ENCODE measurements at regions not wholly inside any gene's neighbourhood (a gene's known extent, or its start where the extent isn't known, plus 50 kb on each side); places are given as distances from the start of the nearest gene placed in this dataset.

DNA sequence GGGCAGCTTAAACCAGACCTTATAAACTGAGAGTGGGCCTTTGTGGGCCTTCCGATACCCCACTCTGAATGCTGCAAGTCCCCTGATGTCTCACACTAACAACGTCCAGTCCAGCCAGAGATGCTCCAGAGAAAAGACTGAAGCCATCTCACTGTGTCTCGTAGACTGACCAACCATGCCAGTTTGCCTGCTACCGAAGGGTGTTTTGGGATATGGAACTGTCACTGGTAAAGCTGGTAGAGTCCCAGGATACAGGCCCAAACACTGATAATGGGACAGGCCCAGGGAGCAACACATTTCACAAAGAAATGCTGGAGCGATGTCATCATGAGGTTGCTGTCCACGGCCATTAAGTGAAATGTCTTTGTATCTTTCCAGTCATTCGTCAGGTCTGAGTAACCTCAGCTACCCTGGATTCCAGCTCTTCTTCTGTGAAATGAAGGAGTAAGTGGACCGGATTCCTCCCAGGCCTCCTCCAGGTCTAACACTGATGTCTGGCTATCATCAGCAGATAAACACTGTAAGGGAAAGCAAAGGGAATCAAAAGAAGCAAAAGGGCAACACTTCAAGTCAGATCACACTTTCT is 81.6 kb downstream of the SLC5A7 start:
- DNase-seq (ENCODE audit: low read depth): no peak

GRCh38 chr2:108069515-108070310 is 83.4 kb downstream of the SLC5A7 start:
- DNase-seq (ENCODE audit: low read depth): no peak

GRCh38 chr2:108073415-108074072 is 87.2 kb downstream of the SLC5A7 start:
- no peak for DNase-seq (ENCODE audit: low read depth)

DNA sequence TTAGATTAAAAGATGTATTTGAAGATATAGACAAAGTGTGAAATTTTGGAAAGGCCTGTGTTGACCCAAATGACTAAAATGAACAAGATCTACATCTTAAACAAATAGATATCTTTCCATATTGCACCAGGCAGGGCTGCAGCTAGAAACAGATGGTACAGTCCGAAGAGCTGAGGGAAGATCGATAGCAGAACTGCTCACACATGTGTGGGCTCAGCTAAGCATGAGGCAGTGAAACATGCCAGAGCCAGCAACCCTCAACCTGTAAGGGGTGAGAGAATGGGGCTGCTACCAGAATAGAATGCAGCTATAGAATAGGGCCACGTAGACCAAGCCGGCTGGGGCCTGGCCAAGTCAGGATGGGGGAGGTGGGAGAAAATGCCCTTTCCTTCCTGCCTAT is 87.8 kb downstream of the SLC5A7 start:
- DNase-seq (ENCODE audit: low read depth): no peak

DNA sequence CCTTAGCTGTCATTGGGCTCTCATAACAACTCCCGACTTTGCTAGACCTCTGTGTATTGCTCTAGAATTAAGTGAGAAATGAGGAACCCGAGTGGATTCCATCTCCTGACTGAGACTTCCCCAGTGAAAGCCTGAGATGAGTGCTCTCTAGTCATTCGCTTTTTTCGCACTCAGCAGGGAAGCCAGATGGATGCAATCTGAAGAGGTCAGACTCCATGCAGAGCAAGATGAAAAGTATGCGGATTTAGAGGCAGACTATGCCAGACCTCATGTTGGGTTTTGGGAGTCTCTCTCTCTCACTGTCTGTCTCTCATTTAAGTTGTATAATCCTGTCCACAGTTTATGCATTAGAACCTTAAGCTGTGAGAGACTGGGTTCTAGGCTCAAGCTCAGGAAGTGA is 88.6 kb downstream of the SLC5A7 start:
- DNase-seq (ENCODE audit: low read depth): no peak

- no peak for DNase-seq (ENCODE audit: low read depth)
Observed at GRCh38 chr2:108076527-108076926, 90.2 kb downstream of the SLC5A7 start.

DNA sequence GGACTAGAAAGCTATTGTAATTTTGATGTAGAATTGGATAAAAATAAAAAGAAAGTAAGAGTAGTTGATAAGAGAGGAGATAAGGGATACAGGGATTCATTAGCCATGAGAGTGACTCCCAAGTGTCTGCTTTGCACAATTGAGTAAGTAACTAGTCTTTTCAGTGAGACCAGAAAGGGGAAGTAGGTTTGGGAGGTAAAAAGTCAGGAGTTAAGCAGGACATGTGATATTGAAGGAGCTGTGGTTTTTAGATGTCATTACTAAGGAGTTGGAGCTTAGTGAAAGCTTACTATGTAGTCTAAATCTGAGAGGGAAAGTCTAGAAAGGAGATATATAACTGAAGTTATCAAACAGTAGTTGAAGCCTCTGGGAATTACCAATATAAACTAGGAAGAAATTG is 93.4 kb downstream of the SLC5A7 start:
- no peak for DNase-seq (ENCODE audit: low read depth)

DNA sequence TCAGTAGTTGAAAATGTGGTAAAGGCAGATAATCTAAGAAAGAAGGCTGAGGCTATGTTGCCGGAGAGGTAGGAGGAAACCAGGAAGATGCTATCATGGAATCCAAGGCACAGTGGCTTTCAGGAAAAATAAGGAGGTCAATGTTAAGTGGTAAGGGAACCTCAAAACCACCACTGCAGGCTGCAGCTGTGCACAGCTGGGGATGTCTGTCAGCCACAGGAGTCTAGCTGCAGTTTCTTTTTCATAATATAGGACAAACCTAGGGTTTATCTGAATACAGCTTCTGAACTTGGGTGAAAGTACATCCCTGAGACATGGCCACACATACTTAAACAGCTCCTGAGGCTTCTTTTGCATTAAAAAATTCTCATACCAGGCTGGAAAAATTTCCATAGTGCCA is 93.9 kb downstream of the SLC5A7 start:
- no peak for DNase-seq (ENCODE audit: low read depth)

- no peak for DNase-seq (ENCODE audit: low read depth)
Observed at GRCh38 chr2:108082978-108083377, 96.7 kb downstream of the SLC5A7 start.

- DNase-seq (ENCODE audit: low read depth): no peak
Observed at GRCh38 chr2:108084311-108084710, 98.0 kb downstream of the SLC5A7 start.

DNA sequence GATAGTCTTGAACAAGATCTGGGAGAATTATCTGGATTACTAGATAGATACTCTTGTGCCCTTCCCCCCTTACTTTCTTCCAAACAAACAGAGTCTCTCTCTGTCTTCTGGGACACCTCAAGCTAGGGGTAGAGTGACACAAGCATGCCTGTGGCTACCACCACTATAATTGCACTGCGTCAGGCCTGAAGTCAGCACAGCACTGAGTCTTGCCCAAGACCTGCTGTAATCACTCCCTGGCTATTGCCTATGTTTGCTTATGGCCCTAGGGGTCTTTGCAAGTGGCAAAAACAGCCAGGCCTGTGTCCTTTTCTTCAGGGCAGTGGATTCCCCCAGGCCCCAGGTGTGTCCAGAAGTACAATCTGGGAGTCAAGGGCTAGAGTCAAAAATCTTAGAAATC is 106.6 kb downstream of the SLC5A7 start:
- no peak for DNase-seq (ENCODE audit: low read depth)

GRCh38 chr2:108101481-108101880 is 115.2 kb downstream of the SLC5A7 start:
- DNase-seq (ENCODE audit: low read depth): no peak

- DNase-seq (ENCODE audit: low read depth): no peak
Observed at GRCh38 chr2:108106731-108107130, 120.4 kb downstream of the SLC5A7 start.

GRCh38 chr2:108111936-108112335 is 125.6 kb downstream of the SLC5A7 start:
- DNase-seq (ENCODE audit: low read depth): no peak

DNA sequence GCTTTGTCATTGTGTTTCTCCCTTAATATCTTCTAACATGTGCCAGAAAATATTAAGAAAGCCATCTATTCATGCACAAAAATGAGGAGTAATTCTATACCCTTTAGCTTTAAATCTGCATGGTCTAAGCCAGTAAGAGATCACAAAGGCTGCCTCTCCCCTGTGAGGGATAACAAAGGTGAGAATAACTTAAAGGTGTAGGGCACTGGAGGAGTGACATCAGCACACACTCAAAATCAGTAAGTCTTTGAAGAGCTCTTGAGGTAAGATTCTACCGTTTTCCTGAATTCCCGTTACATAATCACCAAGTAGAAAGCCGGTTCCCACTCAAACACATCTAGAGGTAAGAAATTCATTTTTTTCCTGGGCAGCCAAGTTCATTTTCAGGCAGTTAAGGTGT is 123.9 kb upstream of the SULT1C3 start:
- no peak for DNase-seq (ENCODE audit: low read depth)

DNA sequence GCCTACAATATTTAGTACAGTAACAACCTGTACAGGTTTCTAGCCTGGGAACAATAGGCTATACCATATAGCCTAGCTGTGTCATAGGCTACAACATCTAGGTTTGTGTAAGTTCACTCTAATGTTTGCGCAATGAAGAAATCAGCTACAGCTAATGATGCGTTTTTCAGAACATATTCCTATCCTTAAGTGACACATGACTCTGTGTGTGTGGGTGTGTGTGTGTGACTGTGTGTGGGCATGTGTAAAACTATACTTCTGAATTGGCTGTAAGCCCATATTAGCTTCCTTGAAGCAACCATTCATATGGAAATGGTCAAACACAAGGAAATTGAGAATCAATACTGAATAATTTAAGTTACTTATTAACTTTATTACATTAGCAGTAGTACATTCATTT is 120.8 kb upstream of the SULT1C3 start:
- no peak for DNase-seq (ENCODE audit: low read depth)

GRCh38 chr2:108119492-108119891 is 120.3 kb upstream of the SULT1C3 start:
- DNase-seq (ENCODE audit: low read depth): no peak

DNA sequence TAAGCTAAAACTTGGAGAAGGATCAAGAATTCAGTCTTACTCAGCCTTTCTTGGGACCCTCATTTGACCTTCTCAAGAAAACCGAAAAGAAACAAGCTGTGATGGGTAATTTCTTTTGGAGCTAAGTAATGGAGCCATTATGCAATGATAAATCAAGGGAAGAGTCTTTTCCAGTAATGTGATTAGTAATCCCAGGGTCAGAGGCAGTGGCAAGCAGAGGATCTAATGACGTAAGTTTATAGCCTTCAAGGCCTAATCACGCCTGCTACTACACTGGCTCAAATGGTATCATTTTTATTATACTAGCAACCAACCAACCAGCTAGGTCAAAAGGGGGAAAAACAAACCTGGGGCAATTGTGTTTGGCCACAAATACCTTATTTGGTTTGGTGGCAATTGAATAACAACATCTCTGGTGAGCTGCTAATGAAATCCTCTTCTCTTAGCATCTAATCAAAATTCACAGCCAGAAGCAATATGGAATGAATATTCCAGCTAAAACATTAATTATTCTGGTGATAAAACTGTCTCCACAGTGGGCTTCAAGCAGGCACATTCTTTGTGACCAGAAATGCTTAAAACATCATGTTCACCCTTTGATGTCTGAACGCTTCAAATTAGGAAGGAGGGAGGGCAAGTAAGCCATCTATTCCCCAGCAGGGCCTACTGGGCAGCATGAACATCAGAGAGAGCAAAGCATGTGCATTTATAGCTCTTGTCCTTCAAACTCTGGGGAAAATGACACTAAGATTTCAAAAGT is 114.9 kb upstream of the SULT1C3 start:
- no peak for DNase-seq (ENCODE audit: low read depth)

- no peak for DNase-seq (ENCODE audit: low read depth)
Observed at GRCh38 chr2:108125581-108125980, 114.2 kb upstream of the SULT1C3 start.

GRCh38 chr2:108128249-108128648 is 111.5 kb upstream of the SULT1C3 start:
- no peak for DNase-seq (ENCODE audit: low read depth)

DNA sequence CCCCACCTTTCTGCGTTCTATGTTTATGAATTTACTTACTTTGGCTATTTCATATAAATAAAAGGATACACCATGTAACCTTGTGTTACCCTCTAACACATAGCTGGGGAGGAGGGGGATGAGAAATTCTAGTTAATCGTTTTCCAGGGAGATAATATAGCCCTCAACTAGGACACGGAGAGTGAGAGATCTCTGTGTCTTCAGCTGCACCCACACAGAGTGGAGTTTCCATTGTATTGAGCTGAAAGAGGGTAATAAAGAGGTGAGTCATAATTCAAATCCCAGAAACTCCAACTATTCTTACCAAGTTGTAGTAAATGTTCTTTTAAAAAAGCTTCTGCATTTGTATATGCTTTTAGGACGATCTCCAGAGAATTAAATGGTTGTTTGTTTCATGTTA is 110.1 kb upstream of the SULT1C3 start:
- no peak for DNase-seq (ENCODE audit: low read depth)

GRCh38 chr2:108133457-108133856 is 106.3 kb upstream of the SULT1C3 start:
- DNase-seq (ENCODE audit: low read depth): no peak

- no peak for DNase-seq (ENCODE audit: low read depth)
Observed at GRCh38 chr2:108139521-108139920, 100.2 kb upstream of the SULT1C3 start.

Data from stromal cell of bone marrow (primary cell).